Loucy (cell line): ENCODE measurements at regions not wholly inside any gene's neighbourhood (a gene's known extent, or its start where the extent isn't known, plus 50 kb on each side); places are given as distances from the start of the nearest gene placed in this dataset.

Experiments used
- H2AFZ ChIP-seq: fragments of 200-600 bp; sonication (generic); 2 replicates; pipeline ENCODE4 v1.6.0; 2016; ENCODE audit warnings: antibody characterized with exemption, mild to moderate bottlenecking, low read length, moderate library complexity
- H3F3A ChIP-seq: fragments of 200-600 bp; 2 replicates; pipeline ENCODE4 v1.6.0; 2016; ENCODE audit warnings: antibody characterized with exemption, low read depth, mild to moderate bottlenecking
- H3K27me3 ChIP-seq: fragments of 200-600 bp; sonication (generic); 2 replicates; pipeline ENCODE4 v1.6.1; 2014; ENCODE audit warnings: low read length, mild to moderate bottlenecking; ENCODE audit not compliant: insufficient read depth, poor library complexity, severe bottlenecking
- H3K36me3 ChIP-seq: fragments of 200-600 bp; sonication (generic); 2 replicates; pipeline ENCODE4 v1.6.1; 2016; ENCODE audit warnings: low read length; ENCODE audit not compliant: insufficient read depth
- H3K4me1 ChIP-seq: fragments of 200-600 bp; sonication (generic); 2 replicates; pipeline ENCODE4 v1.5.1; 2014; ENCODE audit warnings: low read length, mild to moderate bottlenecking; ENCODE audit not compliant: insufficient read depth, poor library complexity, severe bottlenecking
- H3K4me2 ChIP-seq: fragments of 200-600 bp; sonication (generic); 2 replicates; pipeline ENCODE4 v1.6.0; 2014; ENCODE audit warnings: antibody characterized with exemption, low read length, low read depth, mild to moderate bottlenecking; ENCODE audit not compliant: poor library complexity, severe bottlenecking
- H3K4me3 ChIP-seq: fragments of 200-600 bp; sonication (generic); 2 replicates; pipeline ENCODE4 v1.5.1; 2014; ENCODE audit warnings: low read length, mild to moderate bottlenecking, mixed read lengths; ENCODE audit not compliant: poor library complexity, severe bottlenecking
- H3K79me2 ChIP-seq: fragments of 200-600 bp; sonication (generic); 2 replicates; pipeline ENCODE4 v1.6.1; 2014; ENCODE audit warnings: low read length; ENCODE audit not compliant: insufficient read depth
- H3K9ac ChIP-seq: fragments of 200-600 bp; sonication (generic); 2 replicates; pipeline ENCODE4 v1.6.0; 2014; ENCODE audit warnings: mild to moderate bottlenecking, low read depth, low read length, moderate library complexity; ENCODE audit not compliant: poor library complexity, severe bottlenecking
- H3K9me2 ChIP-seq: fragments of 200-600 bp; sonication (generic); replicated peaks from 2 replicates; pipeline ENCODE4 v1.6.1; 2016; ENCODE audit warnings: low read depth, low read length, mixed read lengths
- H3K9me3 ChIP-seq: fragments of 200-600 bp; sonication (generic); 2 replicates; pipeline ENCODE4 v1.6.1; 2014; ENCODE audit warnings: mild to moderate bottlenecking, antibody characterized with exemption, low read length, low read depth; ENCODE audit not compliant: insufficient read depth
- H4K20me1 ChIP-seq: fragments of 200-600 bp; sonication (generic); 2 replicates; pipeline ENCODE4 v1.6.0; 2014; ENCODE audit warnings: antibody characterized with exemption, low read length, mild to moderate bottlenecking; ENCODE audit not compliant: insufficient read depth, poor library complexity, severe bottlenecking
- EZH2phosphoT487 ChIP-seq: fragments of 200-600 bp; IDR thresholded peaks from 2 replicates; pipeline ENCODE4 v1.6.1; 2018; ENCODE audit warnings: antibody characterized with exemption, mild to moderate bottlenecking, moderate library complexity, borderline replicate concordance
- TF ChIP-seq, protein P1 (sequence below): fragments of 200-600 bp; sonication (generic); conservative IDR thresholded peaks from 2 replicates; pipeline ENCODE4 v1.5.1; 2014; ENCODE audit warnings: mild to moderate bottlenecking, antibody characterized with exemption, low read length

DNA sequence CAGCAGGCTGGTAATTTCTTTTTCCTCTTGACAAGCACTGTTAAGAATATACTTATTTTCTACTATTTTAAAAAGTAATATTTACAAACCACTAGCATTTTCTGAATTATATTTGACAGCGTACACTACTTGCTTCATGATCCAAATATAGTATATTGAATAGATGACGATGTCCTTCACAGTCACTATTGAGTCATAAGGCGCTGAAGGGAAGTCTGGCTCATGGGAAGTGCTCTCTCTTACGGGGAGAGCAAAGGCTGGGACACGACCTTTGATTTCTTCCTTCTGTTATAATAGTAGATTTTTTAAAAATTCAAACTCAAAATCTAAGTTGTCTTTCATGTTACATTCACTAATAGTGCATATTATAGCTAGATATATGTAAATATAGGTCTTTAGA is 357.1 kb downstream of the SOCS6 start:
- no peaks in the 10 kb centered on the region for H3K9me3 ChIP-seq
- no peaks in the 10 kb centered on the region for H3K27me3 ChIP-seq
- H3K79me2 ChIP-seq: no peaks in the 10 kb centered on the region
- TF ChIP-seq EZH2phosphoT487: no peak
- no peaks in the 10 kb centered on the region for H4K20me1 ChIP-seq
- no peak overlapping the region for H3K4me3 ChIP-seq
- no peaks in the 10 kb centered on the region for H3K9me2 ChIP-seq
- peaks cover 11% of the 10 kb centered on the region for H3K4me1 ChIP-seq
- H2AFZ ChIP-seq: peak overlapping the region; percentile 39; the same call in 1 of the 2 replicates
- H3K9ac ChIP-seq: no peak overlapping the region
- no peak overlapping the region for H3K4me2 ChIP-seq
- no peaks in the 10 kb centered on the region for H3F3A ChIP-seq
- H3K36me3 ChIP-seq: no peaks in the 10 kb centered on the region

GRCh38 chr18:70643812-70644211 is 355.0 kb downstream of the SOCS6 start:
- Histone ChIP-seq H2AFZ (no peak overlapping the region), H3K9me2 (no peaks in the 10 kb centered on the region), H3K4me2 (no peak overlapping the region), H3K4me3 (no peak overlapping the region), H4K20me1 (no peaks in the 10 kb centered on the region), H3K4me1 (peaks cover 11% of the 10 kb centered on the region), H3K9me3 (no peaks in the 10 kb centered on the region), H3K27me3 (no peaks in the 10 kb centered on the region), H3K79me2 (no peaks in the 10 kb centered on the region), H3K36me3 (no peaks in the 10 kb centered on the region), H3K9ac (no peak overlapping the region), H3F3A (no peaks in the 10 kb centered on the region)
- TF ChIP-seq EZH2phosphoT487: no peak
- TF ChIP-seq, protein P1, sequence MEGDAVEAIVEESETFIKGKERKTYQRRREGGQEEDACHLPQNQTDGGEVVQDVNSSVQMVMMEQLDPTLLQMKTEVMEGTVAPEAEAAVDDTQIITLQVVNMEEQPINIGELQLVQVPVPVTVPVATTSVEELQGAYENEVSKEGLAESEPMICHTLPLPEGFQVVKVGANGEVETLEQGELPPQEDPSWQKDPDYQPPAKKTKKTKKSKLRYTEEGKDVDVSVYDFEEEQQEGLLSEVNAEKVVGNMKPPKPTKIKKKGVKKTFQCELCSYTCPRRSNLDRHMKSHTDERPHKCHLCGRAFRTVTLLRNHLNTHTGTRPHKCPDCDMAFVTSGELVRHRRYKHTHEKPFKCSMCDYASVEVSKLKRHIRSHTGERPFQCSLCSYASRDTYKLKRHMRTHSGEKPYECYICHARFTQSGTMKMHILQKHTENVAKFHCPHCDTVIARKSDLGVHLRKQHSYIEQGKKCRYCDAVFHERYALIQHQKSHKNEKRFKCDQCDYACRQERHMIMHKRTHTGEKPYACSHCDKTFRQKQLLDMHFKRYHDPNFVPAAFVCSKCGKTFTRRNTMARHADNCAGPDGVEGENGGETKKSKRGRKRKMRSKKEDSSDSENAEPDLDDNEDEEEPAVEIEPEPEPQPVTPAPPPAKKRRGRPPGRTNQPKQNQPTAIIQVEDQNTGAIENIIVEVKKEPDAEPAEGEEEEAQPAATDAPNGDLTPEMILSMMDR: no peak

- H3F3A ChIP-seq: no peaks in the 10 kb centered on the region
- H3K4me3 ChIP-seq: no peak overlapping the region
- H3K27me3 ChIP-seq: no peaks in the 10 kb centered on the region
Measured at GRCh38 chr18:70641156-70641775, 352.4 kb downstream of the SOCS6 start.

More at GRCh38 chr18:70641156-70641775, 352.4 kb downstream of the SOCS6 start:
- Histone ChIP-seq H3K9ac (no peak overlapping the region), H4K20me1 (no peaks in the 10 kb centered on the region), H3K36me3 (no peaks in the 10 kb centered on the region), H3K79me2 (no peaks in the 10 kb centered on the region), H2AFZ (peak overlapping the region; percentile 63), H3K9me3 (no peaks in the 10 kb centered on the region), H3K4me2 (no peak overlapping the region), H3K9me2 (no peaks in the 10 kb centered on the region), H3K4me1 (peaks cover 11% of the 10 kb centered on the region)
- TF ChIP-seq, protein P1: no peak
- TF ChIP-seq EZH2phosphoT487: no peak
